Progenitor cell of endocrine pancreas (in vitro differentiated cells): ENCODE measurements at regions not wholly inside any gene's neighbourhood (a gene's known extent, or its start where the extent isn't known, plus 50 kb on each side); places are given as distances from the start of the nearest gene placed in this dataset.

Experiments used
- DNase-seq: peaks from one replicate; pipeline ENCODE4 v3.0.0; 2021; ENCODE audit warnings: low spot score; ENCODE audit not compliant: unreplicated experiment
- H3K27ac Mint-ChIP-seq: 2 replicates; pipeline ENCODE4 v1.8.0; 2021; ENCODE audit warnings: mild to moderate bottlenecking, moderate library complexity, mixed read lengths
- H3K27me3 Mint-ChIP-seq: 2 replicates; pipeline ENCODE4 v1.8.0; 2021; ENCODE audit warnings: mixed read lengths
- H3K36me3 Mint-ChIP-seq: 2 replicates; pipeline ENCODE4 v1.8.0; 2022; ENCODE audit warnings: mixed read lengths; ENCODE audit not compliant: insufficient read depth
- H3K4me1 Mint-ChIP-seq: 2 replicates; pipeline ENCODE4 v1.8.0; 2021; ENCODE audit warnings: low read depth, mixed read lengths
- H3K4me3 Mint-ChIP-seq: 2 replicates; pipeline ENCODE4 v1.8.0; 2021; ENCODE audit warnings: low read depth, mild to moderate bottlenecking, moderate library complexity, mixed read lengths
- H3K9me3 Mint-ChIP-seq: 2 replicates; pipeline ENCODE4 v1.8.0; 2021; ENCODE audit warnings: low read depth, mixed read lengths
- CTCF ChIP-seq: fragments of 200-600 bp; sonication (generic); IDR thresholded peaks from one replicate; pipeline ENCODE4 v1.5.0; 2021; ENCODE audit warnings: antibody characterized with exemption, mild to moderate bottlenecking; ENCODE audit not compliant: unreplicated experiment

DNA sequence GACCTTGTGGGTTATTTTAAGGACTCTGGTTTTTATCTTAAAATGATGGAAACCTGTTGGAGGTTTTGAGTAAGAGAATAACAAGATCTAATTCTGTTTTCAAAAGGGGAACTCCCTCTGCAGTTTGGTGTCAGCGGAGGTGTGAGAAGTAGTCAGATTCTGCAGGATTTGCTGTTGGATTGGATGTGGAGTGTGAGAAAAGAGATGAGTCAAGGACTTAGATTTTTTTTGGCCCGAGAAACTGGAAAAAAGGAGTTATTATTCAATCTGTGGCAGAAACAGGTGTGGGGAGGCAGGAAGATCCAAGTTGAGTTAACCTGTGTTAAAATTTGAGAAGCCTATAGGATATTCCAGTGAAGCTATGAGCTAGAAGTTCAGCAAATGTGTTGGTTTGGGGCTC, 337.2 kb upstream of the FANCL start:
- H3K4me1 Mint-ChIP-seq = peaks cover 5% of the 10 kb centered on the region
- H3K36me3 Mint-ChIP-seq = no peaks in the 10 kb centered on the region
- no peak for DNase-seq
- no peak overlapping the region for H3K27ac Mint-ChIP-seq
- H3K27me3 Mint-ChIP-seq = no peaks in the 10 kb centered on the region
- peaks cover 3% of the 10 kb centered on the region for H3K9me3 Mint-ChIP-seq
- TF ChIP-seq CTCF = no peak
- H3K4me3 Mint-ChIP-seq = no peak overlapping the region

DNA sequence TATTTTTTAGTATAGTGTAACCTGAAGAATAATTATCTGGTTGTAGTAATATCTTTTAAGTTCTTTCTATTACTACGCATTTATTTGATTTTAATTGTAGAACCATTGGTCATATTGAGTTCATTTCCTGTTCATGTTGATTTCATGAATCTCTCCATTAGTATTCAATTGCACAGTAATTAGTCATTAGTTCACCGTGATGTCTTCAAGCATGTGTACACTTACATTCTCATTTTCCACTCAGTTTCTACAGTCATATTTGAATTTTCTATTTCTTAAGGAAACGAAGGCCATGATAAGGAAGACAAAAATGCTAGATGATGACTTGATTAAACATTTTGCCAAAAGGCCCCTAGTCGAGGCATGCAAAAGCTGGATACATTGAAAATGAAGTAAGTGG, 333.7 kb upstream of the FANCL start:
- Mint-ChIP-seq H3K9me3 (peaks cover 3% of the 10 kb centered on the region), H3K36me3 (no peaks in the 10 kb centered on the region), H3K4me3 (no peak overlapping the region), H3K27ac (no peak overlapping the region), H3K4me1 (peaks cover 7% of the 10 kb centered on the region), H3K27me3 (no peaks in the 10 kb centered on the region)
- TF ChIP-seq CTCF = no peak
- DNase-seq = no peak

GRCh38 chr2:58572731-58573130, 331.6 kb upstream of the FANCL start:
- Mint-ChIP-seq H3K4me1 (peaks cover 10% of the 10 kb centered on the region), H3K27ac (no peak overlapping the region), H3K4me3 (no peak overlapping the region), H3K36me3 (no peaks in the 10 kb centered on the region), H3K9me3 (no peaks in the 10 kb centered on the region), H3K27me3 (no peaks in the 10 kb centered on the region)
- no peak for TF ChIP-seq CTCF
- no peak for DNase-seq

DNA sequence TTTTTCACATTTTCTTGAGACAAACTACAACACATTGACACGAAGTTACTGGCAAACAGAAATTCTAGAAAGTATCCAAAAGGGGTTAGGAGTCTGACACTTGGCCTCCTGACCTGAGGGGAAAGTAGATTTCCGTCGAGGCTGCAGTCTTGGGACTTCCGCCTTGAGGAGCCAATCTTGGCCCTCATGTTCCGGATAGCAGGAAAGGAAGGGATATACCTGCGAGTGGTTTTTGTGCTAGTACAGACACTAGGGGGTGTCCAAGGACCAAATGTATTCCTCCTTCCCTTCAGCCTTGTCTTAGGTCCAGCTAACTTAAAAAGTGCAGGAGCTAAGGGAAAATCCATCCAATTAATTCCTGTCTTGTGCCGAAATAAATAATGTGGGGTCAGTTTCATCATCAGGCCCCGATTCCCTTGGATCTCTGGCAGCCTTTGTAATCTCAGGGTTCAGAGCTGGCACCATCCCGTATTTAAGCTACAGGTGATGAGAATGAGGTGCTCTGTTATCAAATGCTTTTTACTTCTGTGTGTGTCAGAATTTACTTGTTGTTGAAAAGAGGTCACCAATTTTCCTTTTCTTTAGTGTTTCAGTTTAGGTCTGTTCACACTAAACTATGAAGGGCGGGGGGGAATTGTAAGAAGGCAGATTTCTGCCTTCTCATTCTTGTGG, 330.2 kb upstream of the FANCL start:
- no peak overlapping the region for H3K4me3 Mint-ChIP-seq
- peak; percentile 20 for DNase-seq
- H3K27me3 Mint-ChIP-seq = no peaks in the 10 kb centered on the region
- no peaks in the 10 kb centered on the region for H3K9me3 Mint-ChIP-seq
- peaks cover 10% of the 10 kb centered on the region for H3K4me1 Mint-ChIP-seq
- no peaks in the 10 kb centered on the region for H3K36me3 Mint-ChIP-seq
- TF ChIP-seq CTCF = peak; percentile 72
- H3K27ac Mint-ChIP-seq = no peak overlapping the region

GRCh38 chr2:58569475-58570185, 328.5 kb upstream of the FANCL start:
- H3K4me3 Mint-ChIP-seq = no peak overlapping the region
- H3K27ac Mint-ChIP-seq = no peak overlapping the region
- H3K27me3 Mint-ChIP-seq = no peaks in the 10 kb centered on the region
- H3K9me3 Mint-ChIP-seq = no peaks in the 10 kb centered on the region
- H3K36me3 Mint-ChIP-seq = no peaks in the 10 kb centered on the region
- DNase-seq = no peak
- TF ChIP-seq CTCF = no peak
- peaks cover 5% of the 10 kb centered on the region for H3K4me1 Mint-ChIP-seq
